Fibroblast of villous mesenchyme (primary cell): ENCODE measurements at regions not wholly inside any gene's neighbourhood (a gene's known extent, or its start where the extent isn't known, plus 50 kb on each side); places are given as distances from the start of the nearest gene placed in this dataset.

Source experiments
- DNase-seq: peaks from one replicate; pipeline ENCODE4 v3.0.0-alpha.2; 2010; ENCODE audit warnings: low read depth
- H3K4me3 ChIP-seq: 2 replicates; pipeline ENCODE4 v1.5.1; 2011; ENCODE audit warnings: low read depth, mild to moderate bottlenecking, low read length
- CTCF ChIP-seq: IDR thresholded peaks from 2 replicates; pipeline ENCODE4 v1.5.1; 2012; ENCODE audit warnings: low read depth, mild to moderate bottlenecking, low read length; ENCODE audit not compliant: insufficient read depth

GRCh38 chr10:31698181-31698830, 230.3 kb downstream of the ARHGAP12 start:
- no peak overlapping the region for H3K4me3 ChIP-seq
- TF ChIP-seq CTCF: no peak
- peak; percentile 96 for DNase-seq

GRCh38 chr10:31697271-31698180, 231.1 kb downstream of the ARHGAP12 start:
- TF ChIP-seq CTCF: no peak
- H3K4me3 ChIP-seq: no peak overlapping the region
- DNase-seq: peak; percentile 81

GRCh38 chr10:31694929-31695837, 233.4 kb downstream of the ARHGAP12 start:
- peak; percentile 33 for DNase-seq
- no peak for TF ChIP-seq CTCF
- no peak overlapping the region for H3K4me3 ChIP-seq

- no peak overlapping the region for H3K4me3 ChIP-seq
- TF ChIP-seq CTCF: no peak
- no peak for DNase-seq
Measured at GRCh38 chr10:31694126-31694685, 234.4 kb downstream of the ARHGAP12 start.

GRCh38 chr10:31693491-31693890, 235.1 kb downstream of the ARHGAP12 start:
- no peak for DNase-seq
- TF ChIP-seq CTCF: no peak
- H3K4me3 ChIP-seq: no peak overlapping the region

GRCh38 chr10:31689233-31689632, 239.4 kb downstream of the ARHGAP12 start:
- no peak for TF ChIP-seq CTCF
- DNase-seq: no peak
- H3K4me3 ChIP-seq: no peak overlapping the region
